WTC11 (cell line): ENCODE measurements at regions not wholly inside any gene's neighbourhood (a gene's known extent, or its start where the extent isn't known, plus 50 kb on each side); places are given as distances from the start of the nearest gene placed in this dataset.

Experiments used
- ATAC-seq: fragments of 200-7000 bp; cut with Tn5 transposase; 2 replicates; pipeline ENCODE4 v1.10.0; 2021; ENCODE audit warnings: mild to moderate bottlenecking, moderate library complexity
- CTCF ChIA-PET: fragments of 300-600 bp; sonication (Branson Sonifier 250); formaldehyde crosslinking; loops from one replicate; lab custom pipeline; 2021; ENCODE audit warnings: antibody characterized with exemption; lab: Charles Lee
- POLR2A ChIA-PET: fragments of 350-600 bp; sonication (Branson Sonifier 250); formaldehyde crosslinking; loops from one replicate; lab custom pipeline; 2021; ENCODE audit warnings: antibody characterized with exemption; lab: Charles Lee
- DNase-seq: peaks from one replicate; pipeline ENCODE4 v3.0.0; 2021; ENCODE audit warnings: low spot score
- H3K27ac Mint-ChIP-seq: 2 replicates; pipeline ENCODE4 v1.8.0; 2021; ENCODE audit warnings: mixed read lengths
- H3K27me3 Mint-ChIP-seq: 2 replicates; pipeline ENCODE4 v1.8.0; 2021; ENCODE audit warnings: low read depth, mild to moderate bottlenecking, moderate library complexity, mixed read lengths
- H3K36me3 Mint-ChIP-seq: 2 replicates; pipeline ENCODE4 v1.8.0; 2021; ENCODE audit warnings: mixed read lengths
- H3K4me1 Mint-ChIP-seq: 2 replicates; pipeline ENCODE4 v1.8.0; 2022; ENCODE audit warnings: mixed read lengths
- H3K4me3 Mint-ChIP-seq: 2 replicates; pipeline ENCODE4 v1.8.0; 2021; ENCODE audit warnings: mild to moderate bottlenecking, moderate library complexity, mixed read lengths
- H3K9me3 Mint-ChIP-seq: 2 replicates; pipeline ENCODE4 v1.8.0; 2021; ENCODE audit warnings: mixed read lengths
- CREM ChIP-seq: sonication (generic); formaldehyde crosslinking; IDR thresholded peaks from 2 replicates; pipeline ENCODE4 v1.8.1; 2022; ENCODE audit warnings: mild to moderate bottlenecking, missing genetic modification reagents, moderate library complexity
- FOXP1 ChIP-seq: sonication (generic); formaldehyde crosslinking; IDR thresholded peaks from 2 replicates; pipeline ENCODE4 v1.8.0; 2022; ENCODE audit warnings: missing genetic modification reagents, mild to moderate bottlenecking, moderate library complexity, borderline replicate concordance
- GRHL2 ChIP-seq: fragments of 250-450 bp; sonication (Bioruptor Pico); IDR thresholded peaks from 2 replicates; pipeline ENCODE4 v1.8.0; 2022; ENCODE audit warnings: mild to moderate bottlenecking, moderate library complexity; ENCODE audit not compliant: insufficient replicate concordance, severe bottlenecking
- NR2C2 ChIP-seq: sonication (generic); formaldehyde crosslinking; IDR thresholded peaks from 2 replicates; pipeline ENCODE4 v1.8.0; 2022; ENCODE audit warnings: mild to moderate bottlenecking, missing genetic modification reagents
- SMAD4 ChIP-seq: sonication (generic); formaldehyde crosslinking; IDR thresholded peaks from 2 replicates; pipeline ENCODE4 v1.8.0; 2022; ENCODE audit warnings: mild to moderate bottlenecking, missing genetic modification reagents
- TEAD4 ChIP-seq: sonication (generic); formaldehyde crosslinking; IDR thresholded peaks from 2 replicates; pipeline ENCODE4 v1.8.0; 2022; ENCODE audit warnings: mild to moderate bottlenecking, missing genetic modification reagents
- ZBTB21 ChIP-seq: sonication (generic); formaldehyde crosslinking; IDR thresholded peaks from 2 replicates; pipeline ENCODE4 v1.8.1; 2023; ENCODE audit warnings: mild to moderate bottlenecking, missing genetic modification reagents, borderline replicate concordance
- ZNF232 ChIP-seq: sonication (generic); formaldehyde crosslinking; IDR thresholded peaks from 2 replicates; pipeline ENCODE4 v1.8.0; 2022; ENCODE audit warnings: mild to moderate bottlenecking, missing genetic modification reagents
- TF ChIP-seq, protein P1 (sequence below): fragments of 250-450 bp; sonication (Bioruptor Pico); IDR thresholded peaks from 2 replicates; pipeline ENCODE4 v1.9.0; 2021; ENCODE audit warnings: mild to moderate bottlenecking, borderline replicate concordance
- TF ChIP-seq, protein P2 (sequence below): sonication (generic); formaldehyde crosslinking; IDR thresholded peaks from 2 replicates; pipeline ENCODE4 v1.8.1; 2022; ENCODE audit warnings: mild to moderate bottlenecking, moderate library complexity, missing genetic modification reagents
- TF ChIP-seq, protein P3 (sequence below): sonication (generic); formaldehyde crosslinking; conservative IDR thresholded peaks from 2 replicates; pipeline ENCODE4 v1.8.1; 2022; ENCODE audit warnings: mild to moderate bottlenecking, missing genetic modification reagents
- TF ChIP-seq, protein P4 (sequence below): sonication (generic); formaldehyde crosslinking; IDR thresholded peaks from 2 replicates; pipeline ENCODE4 v1.8.0; 2022; ENCODE audit warnings: mild to moderate bottlenecking, missing genetic modification reagents
- TF ChIP-seq, protein P5 (sequence below): sonication (generic); formaldehyde crosslinking; IDR thresholded peaks from 2 replicates; pipeline ENCODE4 v1.8.1; 2023; ENCODE audit warnings: mild to moderate bottlenecking, missing genetic modification reagents, moderate library complexity
- TF ChIP-seq, protein P6 (sequence below): fragments of 250-450 bp; sonication (Bioruptor Pico); IDR thresholded peaks from 2 replicates; pipeline ENCODE4 v1.9.0; 2021; ENCODE audit warnings: mild to moderate bottlenecking
- TF ChIP-seq, protein P7 (sequence below): sonication (generic); formaldehyde crosslinking; IDR thresholded peaks from 2 replicates; pipeline ENCODE4 v1.8.1; 2023; ENCODE audit warnings: mild to moderate bottlenecking, missing genetic modification reagents
- TF ChIP-seq, protein P8 (sequence below): sonication (generic); formaldehyde crosslinking; IDR thresholded peaks from 2 replicates; pipeline ENCODE4 v1.8.1; 2023; ENCODE audit warnings: mild to moderate bottlenecking, missing genetic modification reagents, borderline replicate concordance

DNA sequence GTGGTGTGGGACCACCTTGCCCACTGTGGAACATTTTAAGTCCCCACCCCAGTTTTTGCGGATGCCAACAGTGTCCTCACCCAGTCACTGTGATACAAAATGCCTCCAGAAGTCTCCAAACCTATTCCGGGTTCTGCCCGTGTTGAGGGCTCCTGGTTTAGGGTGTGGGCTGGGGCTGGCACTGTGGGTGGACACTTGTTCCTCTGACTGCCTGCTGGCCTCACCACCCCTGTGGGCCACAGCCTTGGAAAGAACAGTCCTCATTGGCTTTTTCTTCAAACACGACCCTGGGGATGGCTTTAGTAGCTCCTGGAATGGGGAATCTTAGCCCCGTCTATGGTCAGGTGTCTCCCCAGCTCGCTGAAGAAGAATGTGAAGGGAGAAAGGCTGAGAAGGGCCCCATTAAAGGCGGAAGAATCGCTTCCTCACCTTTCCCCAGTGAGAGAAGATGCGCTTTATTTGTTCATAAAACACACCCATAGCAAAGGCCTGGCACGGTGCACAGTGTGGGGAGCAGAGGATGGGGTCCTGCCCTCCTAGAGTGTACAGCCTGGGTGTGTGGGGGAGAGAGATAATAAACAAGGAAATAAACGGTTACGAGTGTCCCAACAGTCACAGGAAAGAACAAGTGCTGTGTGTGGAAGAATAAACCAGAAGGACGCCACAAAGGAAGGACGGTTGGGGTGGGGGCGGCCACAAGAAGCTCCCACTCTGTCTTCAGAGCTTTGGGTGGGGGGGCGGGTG is 56.3 kb upstream of the SLC22A11 start (continued):
- TF ChIP-seq, protein P1, sequence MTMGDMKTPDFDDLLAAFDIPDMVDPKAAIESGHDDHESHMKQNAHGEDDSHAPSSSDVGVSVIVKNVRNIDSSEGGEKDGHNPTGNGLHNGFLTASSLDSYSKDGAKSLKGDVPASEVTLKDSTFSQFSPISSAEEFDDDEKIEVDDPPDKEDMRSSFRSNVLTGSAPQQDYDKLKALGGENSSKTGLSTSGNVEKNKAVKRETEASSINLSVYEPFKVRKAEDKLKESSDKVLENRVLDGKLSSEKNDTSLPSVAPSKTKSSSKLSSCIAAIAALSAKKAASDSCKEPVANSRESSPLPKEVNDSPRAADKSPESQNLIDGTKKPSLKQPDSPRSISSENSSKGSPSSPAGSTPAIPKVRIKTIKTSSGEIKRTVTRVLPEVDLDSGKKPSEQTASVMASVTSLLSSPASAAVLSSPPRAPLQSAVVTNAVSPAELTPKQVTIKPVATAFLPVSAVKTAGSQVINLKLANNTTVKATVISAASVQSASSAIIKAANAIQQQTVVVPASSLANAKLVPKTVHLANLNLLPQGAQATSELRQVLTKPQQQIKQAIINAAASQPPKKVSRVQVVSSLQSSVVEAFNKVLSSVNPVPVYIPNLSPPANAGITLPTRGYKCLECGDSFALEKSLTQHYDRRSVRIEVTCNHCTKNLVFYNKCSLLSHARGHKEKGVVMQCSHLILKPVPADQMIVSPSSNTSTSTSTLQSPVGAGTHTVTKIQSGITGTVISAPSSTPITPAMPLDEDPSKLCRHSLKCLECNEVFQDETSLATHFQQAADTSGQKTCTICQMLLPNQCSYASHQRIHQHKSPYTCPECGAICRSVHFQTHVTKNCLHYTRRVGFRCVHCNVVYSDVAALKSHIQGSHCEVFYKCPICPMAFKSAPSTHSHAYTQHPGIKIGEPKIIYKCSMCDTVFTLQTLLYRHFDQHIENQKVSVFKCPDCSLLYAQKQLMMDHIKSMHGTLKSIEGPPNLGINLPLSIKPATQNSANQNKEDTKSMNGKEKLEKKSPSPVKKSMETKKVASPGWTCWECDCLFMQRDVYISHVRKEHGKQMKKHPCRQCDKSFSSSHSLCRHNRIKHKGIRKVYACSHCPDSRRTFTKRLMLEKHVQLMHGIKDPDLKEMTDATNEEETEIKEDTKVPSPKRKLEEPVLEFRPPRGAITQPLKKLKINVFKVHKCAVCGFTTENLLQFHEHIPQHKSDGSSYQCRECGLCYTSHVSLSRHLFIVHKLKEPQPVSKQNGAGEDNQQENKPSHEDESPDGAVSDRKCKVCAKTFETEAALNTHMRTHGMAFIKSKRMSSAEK (CRISPR knock-in tag): no peak
- TF ChIP-seq, protein P2, sequence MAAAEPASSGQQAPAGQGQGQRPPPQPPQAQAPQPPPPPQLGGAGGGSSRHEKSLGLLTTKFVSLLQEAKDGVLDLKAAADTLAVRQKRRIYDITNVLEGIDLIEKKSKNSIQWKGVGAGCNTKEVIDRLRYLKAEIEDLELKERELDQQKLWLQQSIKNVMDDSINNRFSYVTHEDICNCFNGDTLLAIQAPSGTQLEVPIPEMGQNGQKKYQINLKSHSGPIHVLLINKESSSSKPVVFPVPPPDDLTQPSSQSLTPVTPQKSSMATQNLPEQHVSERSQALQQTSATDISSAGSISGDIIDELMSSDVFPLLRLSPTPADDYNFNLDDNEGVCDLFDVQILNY: no peak
- TF ChIP-seq, protein P3, sequence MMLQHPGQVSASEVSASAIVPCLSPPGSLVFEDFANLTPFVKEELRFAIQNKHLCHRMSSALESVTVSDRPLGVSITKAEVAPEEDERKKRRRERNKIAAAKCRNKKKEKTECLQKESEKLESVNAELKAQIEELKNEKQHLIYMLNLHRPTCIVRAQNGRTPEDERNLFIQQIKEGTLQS: no peak
- no peak for TF ChIP-seq TEAD4 (CRISPR knock-in tag)
- TF ChIP-seq ZNF232 (CRISPR knock-in tag): no peak
- TF ChIP-seq CREM (CRISPR knock-in tag): no peak
- TF ChIP-seq, protein P4, sequence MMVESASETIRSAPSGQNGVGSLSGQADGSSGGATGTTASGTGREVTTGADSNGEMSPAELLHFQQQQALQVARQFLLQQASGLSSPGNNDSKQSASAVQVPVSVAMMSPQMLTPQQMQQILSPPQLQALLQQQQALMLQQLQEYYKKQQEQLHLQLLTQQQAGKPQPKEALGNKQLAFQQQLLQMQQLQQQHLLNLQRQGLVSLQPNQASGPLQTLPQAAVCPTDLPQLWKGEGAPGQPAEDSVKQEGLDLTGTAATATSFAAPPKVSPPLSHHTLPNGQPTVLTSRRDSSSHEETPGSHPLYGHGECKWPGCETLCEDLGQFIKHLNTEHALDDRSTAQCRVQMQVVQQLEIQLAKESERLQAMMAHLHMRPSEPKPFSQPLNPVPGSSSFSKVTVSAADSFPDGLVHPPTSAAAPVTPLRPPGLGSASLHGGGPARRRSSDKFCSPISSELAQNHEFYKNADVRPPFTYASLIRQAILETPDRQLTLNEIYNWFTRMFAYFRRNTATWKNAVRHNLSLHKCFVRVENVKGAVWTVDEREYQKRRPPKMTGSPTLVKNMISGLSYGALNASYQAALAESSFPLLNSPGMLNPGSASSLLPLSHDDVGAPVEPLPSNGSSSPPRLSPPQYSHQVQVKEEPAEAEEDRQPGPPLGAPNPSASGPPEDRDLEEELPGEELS (CRISPR knock-in tag): no peak
- TF ChIP-seq ZBTB21 (CRISPR knock-in tag): no peak
- no peak for TF ChIP-seq SMAD4 (CRISPR knock-in tag)

DNA sequence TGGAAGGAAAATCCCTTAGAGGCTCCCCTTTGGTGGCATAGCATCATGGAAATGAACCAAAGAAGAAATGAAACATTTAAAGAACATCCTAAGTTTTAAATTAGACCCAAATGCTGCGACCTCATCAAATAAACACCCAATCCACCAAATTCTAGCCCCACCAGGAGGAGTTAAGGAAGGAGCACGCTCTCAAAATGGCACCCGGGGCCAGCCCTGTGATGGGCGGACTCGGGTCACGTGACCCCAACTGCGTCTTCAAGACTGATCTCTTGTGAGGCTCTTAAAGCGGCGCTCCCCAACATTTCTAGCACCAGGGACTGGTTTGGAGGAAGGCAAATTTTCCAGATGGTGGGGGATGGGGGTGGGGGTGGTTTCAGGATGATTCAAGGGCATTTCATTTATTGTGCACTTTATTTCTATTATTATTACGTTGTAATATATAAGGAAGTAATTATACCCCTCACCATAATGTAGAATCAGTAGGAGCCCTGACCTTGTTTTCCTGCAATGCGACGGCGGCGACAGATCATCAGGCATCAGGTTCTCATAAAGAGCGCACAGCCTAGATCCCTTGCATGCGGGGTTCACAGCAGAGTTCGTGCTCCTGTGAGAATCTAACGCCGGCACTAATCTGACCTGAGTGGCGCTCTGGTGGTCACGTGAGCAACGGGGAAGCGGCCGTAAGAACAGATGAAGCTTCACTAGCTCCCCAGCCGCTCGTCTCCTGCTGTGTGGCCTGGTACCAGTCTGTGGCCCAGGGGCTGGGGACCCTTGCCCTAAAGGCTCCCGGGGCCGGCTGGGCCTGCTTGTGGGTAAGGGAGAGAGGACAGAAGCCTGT is 55.3 kb upstream of the SLC22A11 start:
- POLR2A ChIA-PET: no interaction called here
- Mint-ChIP-seq H3K27me3 (peaks cover 12% of the 10 kb centered on the region), H3K9me3 (peaks cover 9% of the 10 kb centered on the region; the same call in 1 of the 2 replicates), H3K27ac (no peak overlapping the region), H3K4me3 (no peak overlapping the region), H3K36me3 (no peaks in the 10 kb centered on the region), H3K4me1 (no peaks in the 10 kb centered on the region)
- TF ChIP-seq CREM (CRISPR knock-in tag) (no peak), NR2C2 (no peak), GRHL2 (no peak), ZBTB21 (CRISPR knock-in tag) (no peak), FOXP1 (CRISPR knock-in tag) (no peak)
- TF ChIP-seq, protein P5, sequence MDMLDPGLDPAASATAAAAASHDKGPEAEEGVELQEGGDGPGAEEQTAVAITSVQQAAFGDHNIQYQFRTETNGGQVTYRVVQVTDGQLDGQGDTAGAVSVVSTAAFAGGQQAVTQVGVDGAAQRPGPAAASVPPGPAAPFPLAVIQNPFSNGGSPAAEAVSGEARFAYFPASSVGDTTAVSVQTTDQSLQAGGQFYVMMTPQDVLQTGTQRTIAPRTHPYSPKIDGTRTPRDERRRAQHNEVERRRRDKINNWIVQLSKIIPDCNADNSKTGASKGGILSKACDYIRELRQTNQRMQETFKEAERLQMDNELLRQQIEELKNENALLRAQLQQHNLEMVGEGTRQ (CRISPR knock-in tag): peak; percentile 57; the same call in 1 of the 2 replicates
- TF ChIP-seq, protein P6, sequence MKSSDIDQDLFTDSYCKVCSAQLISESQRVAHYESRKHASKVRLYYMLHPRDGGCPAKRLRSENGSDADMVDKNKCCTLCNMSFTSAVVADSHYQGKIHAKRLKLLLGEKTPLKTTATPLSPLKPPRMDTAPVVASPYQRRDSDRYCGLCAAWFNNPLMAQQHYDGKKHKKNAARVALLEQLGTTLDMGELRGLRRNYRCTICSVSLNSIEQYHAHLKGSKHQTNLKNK (CRISPR knock-in tag): no peak
- TF ChIP-seq, protein P7, sequence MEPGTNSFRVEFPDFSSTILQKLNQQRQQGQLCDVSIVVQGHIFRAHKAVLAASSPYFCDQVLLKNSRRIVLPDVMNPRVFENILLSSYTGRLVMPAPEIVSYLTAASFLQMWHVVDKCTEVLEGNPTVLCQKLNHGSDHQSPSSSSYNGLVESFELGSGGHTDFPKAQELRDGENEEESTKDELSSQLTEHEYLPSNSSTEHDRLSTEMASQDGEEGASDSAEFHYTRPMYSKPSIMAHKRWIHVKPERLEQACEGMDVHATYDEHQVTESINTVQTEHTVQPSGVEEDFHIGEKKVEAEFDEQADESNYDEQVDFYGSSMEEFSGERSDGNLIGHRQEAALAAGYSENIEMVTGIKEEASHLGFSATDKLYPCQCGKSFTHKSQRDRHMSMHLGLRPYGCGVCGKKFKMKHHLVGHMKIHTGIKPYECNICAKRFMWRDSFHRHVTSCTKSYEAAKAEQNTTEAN (CRISPR knock-in tag): no peak
- TF ChIP-seq, protein P8, sequence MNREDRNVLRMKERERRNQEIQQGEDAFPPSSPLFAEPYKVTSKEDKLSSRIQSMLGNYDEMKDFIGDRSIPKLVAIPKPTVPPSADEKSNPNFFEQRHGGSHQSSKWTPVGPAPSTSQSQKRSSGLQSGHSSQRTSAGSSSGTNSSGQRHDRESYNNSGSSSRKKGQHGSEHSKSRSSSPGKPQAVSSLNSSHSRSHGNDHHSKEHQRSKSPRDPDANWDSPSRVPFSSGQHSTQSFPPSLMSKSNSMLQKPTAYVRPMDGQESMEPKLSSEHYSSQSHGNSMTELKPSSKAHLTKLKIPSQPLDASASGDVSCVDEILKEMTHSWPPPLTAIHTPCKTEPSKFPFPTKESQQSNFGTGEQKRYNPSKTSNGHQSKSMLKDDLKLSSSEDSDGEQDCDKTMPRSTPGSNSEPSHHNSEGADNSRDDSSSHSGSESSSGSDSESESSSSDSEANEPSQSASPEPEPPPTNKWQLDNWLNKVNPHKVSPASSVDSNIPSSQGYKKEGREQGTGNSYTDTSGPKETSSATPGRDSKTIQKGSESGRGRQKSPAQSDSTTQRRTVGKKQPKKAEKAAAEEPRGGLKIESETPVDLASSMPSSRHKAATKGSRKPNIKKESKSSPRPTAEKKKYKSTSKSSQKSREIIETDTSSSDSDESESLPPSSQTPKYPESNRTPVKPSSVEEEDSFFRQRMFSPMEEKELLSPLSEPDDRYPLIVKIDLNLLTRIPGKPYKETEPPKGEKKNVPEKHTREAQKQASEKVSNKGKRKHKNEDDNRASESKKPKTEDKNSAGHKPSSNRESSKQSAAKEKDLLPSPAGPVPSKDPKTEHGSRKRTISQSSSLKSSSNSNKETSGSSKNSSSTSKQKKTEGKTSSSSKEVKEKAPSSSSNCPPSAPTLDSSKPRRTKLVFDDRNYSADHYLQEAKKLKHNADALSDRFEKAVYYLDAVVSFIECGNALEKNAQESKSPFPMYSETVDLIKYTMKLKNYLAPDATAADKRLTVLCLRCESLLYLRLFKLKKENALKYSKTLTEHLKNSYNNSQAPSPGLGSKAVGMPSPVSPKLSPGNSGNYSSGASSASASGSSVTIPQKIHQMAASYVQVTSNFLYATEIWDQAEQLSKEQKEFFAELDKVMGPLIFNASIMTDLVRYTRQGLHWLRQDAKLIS (CRISPR knock-in tag): no peak
- ATAC-seq: no peak; the same call in 1 of the 2 replicates
- DNase-seq: no peak
- CTCF ChIA-PET: interaction anchor here (0.9 to 1.3 kb wide), 3 partner anchors 11 to 158 kb away, joined by 3 to 5 read pairs (median 3); no protein-coding TSS in a partner anchor
